ENCODE measurements at regions not wholly inside any gene's neighbourhood (a gene's known extent, or its start where the extent isn't known, plus 50 kb on each side); places are given as distances from the start of the nearest gene placed in this dataset.

DNA sequence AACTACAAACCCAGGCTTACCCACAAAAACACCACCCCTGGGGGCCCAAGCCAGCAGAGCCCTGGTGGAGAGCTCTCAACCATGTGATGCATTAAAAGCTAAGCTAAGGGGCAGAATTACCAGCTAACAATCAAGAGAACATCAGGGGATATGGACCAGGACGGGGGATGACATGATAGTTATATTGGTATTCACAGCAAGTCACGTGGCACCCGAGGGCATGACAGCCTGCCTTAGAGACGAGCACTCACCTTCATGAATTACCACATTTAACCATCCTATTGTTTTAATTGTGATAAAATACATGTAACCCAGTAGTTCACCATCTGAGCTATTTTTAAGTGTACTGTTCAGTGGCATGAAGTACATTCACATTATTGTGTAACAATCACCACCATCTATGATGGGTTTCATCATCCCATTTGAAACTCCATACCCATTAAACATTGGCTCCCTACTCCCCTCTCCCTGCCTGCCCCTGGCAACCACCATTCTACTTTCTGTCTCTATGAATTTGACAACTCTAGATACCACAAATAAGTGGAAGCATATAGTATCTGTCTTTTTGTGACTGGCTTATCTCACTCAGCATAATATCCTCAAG, 245.6 kb downstream of the ANAPC1 start:
- Histone ChIP-seq H3K27me3 (ENCODE audit: insufficient read depth, low read length) (no peaks in the 10 kb centered on the region), H4K20me1 (ENCODE audit: control insufficient read depth, insufficient read depth, insufficient read length) (no peaks in the 10 kb centered on the region), H3T11ph (ENCODE audit: low read length) (no peak overlapping the region), H4K8ac (replicated peaks; ENCODE audit: insufficient read length, low read depth, low read length) (no peak overlapping the region), H4K91ac (ENCODE audit: insufficient read length, low read depth, low read length) (no peak overlapping the region), H2BK20ac (ENCODE audit: low read depth, low read length, poor library complexity, severe bottlenecking) (no peak overlapping the region), H2AK5ac (ENCODE audit: insufficient read length, low read length) (no peak overlapping the region), H3K23ac (ENCODE audit: insufficient read length, low read depth, low read length) (no peak overlapping the region), H4K5ac (ENCODE audit: insufficient read length, low read depth, low read length) (no peak overlapping the region), H3K9ac (ENCODE audit: extremely low read depth, insufficient read length, low read length) (no peak overlapping the region), H3K18ac (ENCODE audit: insufficient read length, low read depth, low read length) (no peak overlapping the region), H3K4me2 (ENCODE audit: insufficient read depth, insufficient read length, low read length) (no peak overlapping the region), H3K27ac (ENCODE audit: insufficient read length, low read depth, low read length) (no peak overlapping the region), H3K4ac (ENCODE audit: low read depth, low read length) (no peak overlapping the region), H2AFZ (ENCODE audit: low read length) (no peak overlapping the region), H3K23me2 (ENCODE audit: insufficient read length, low read depth, low read length, poor library complexity, severe bottlenecking) (no peaks in the 10 kb centered on the region), H3K14ac (ENCODE audit: insufficient read depth, low read length) (no peak overlapping the region), H2BK12ac (ENCODE audit: insufficient read length, low read depth, low read length) (no peak overlapping the region), H3K79me2 (ENCODE audit: insufficient read depth, low read length) (no peaks in the 10 kb centered on the region), H3K4me1 (ENCODE audit: insufficient read depth, low read length) (no peaks in the 10 kb centered on the region), H2BK5ac (ENCODE audit: insufficient read length, low read length) (no peak overlapping the region), H2BK120ac (ENCODE audit: low read depth, low read length, poor library complexity, severe bottlenecking) (no peak overlapping the region), H3K9me3 (ENCODE audit: control insufficient read depth, low read depth, low read length) (no peaks in the 10 kb centered on the region), H3K79me1 (ENCODE audit: insufficient read depth, low read depth, low read length, poor library complexity, severe bottlenecking) (no peaks in the 10 kb centered on the region), H3K56ac (ENCODE audit: insufficient read length, low read depth, low read length) (no peak overlapping the region), H2BK15ac (ENCODE audit: low read depth, low read length) (no peak overlapping the region)
- Mint-ChIP-seq H3K36me3 (ENCODE audit: insufficient read depth in 1 of 3, low read depth in 3 of 3) (peaks cover 0 to 5% (median 2%) of the 10 kb centered on the region in 3 experiments; a peak in 2 of 7 replicates), H3K4me3 (no peak overlapping the region), H3K9me3 (peaks cover 2 to 3% of the 10 kb centered on the region in 2 experiments; a peak in 4 of 5 replicates), H3K27ac (no peak overlapping the region), H3K4me1 (no peaks in the 10 kb centered on the region), H3K27me3 (ENCODE audit: low read depth) (peaks cover 3% of the 10 kb centered on the region)
- no CpG with 5 or more reads among the region's 4 CpGs for WGBS (ENCODE audit: extremely low coverage, insufficient read length, low lambda C conversion rate)
- TF ChIP-seq, protein P1, sequence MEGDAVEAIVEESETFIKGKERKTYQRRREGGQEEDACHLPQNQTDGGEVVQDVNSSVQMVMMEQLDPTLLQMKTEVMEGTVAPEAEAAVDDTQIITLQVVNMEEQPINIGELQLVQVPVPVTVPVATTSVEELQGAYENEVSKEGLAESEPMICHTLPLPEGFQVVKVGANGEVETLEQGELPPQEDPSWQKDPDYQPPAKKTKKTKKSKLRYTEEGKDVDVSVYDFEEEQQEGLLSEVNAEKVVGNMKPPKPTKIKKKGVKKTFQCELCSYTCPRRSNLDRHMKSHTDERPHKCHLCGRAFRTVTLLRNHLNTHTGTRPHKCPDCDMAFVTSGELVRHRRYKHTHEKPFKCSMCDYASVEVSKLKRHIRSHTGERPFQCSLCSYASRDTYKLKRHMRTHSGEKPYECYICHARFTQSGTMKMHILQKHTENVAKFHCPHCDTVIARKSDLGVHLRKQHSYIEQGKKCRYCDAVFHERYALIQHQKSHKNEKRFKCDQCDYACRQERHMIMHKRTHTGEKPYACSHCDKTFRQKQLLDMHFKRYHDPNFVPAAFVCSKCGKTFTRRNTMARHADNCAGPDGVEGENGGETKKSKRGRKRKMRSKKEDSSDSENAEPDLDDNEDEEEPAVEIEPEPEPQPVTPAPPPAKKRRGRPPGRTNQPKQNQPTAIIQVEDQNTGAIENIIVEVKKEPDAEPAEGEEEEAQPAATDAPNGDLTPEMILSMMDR (conservative IDR thresholded peaks at IDR 0.05) = no peak
- no peak for DNase-seq

Measured in H9 (cell line).